ENCODE measurements at regions not wholly inside any gene's neighbourhood (a gene's known extent, or its start where the extent isn't known, plus 50 kb on each side); places are given as distances from the start of the nearest gene placed in this dataset.

GRCh38 chr3:95886616-95887015 lies 927.8 kb upstream of the EPHA6 start:
- Histone ChIP-seq H3K27me3 (ENCODE audit: insufficient read depth) (no peaks in the 10 kb centered on the region), H3K36me3 (ENCODE audit: insufficient read depth) (no peaks in the 10 kb centered on the region), H3K4me3 (no peak overlapping the region), H3K9me2 (ENCODE audit: insufficient read depth) (no peaks in the 10 kb centered on the region), H3K27ac (ENCODE audit: low read depth) (no peak overlapping the region), H3K79me2 (replicated peaks; ENCODE audit: insufficient read depth) (no peaks in the 10 kb centered on the region), H3K4me1 (ENCODE audit: insufficient read depth) (peaks cover 5% of the 10 kb centered on the region; the same call in 1 of the 2 replicates), H4K20me1 (replicated peaks; ENCODE audit: insufficient read depth) (no peaks in the 10 kb centered on the region), H3K4me2 (no peak overlapping the region), H3F3A (replicated peaks; ENCODE audit: low read depth) (no peaks in the 10 kb centered on the region), H2AFZ (no peak overlapping the region)
- Mint-ChIP-seq H3K9me3 (no peaks in the 10 kb centered on the region), H3K27ac (no peak overlapping the region), H3K27me3 (ENCODE audit: insufficient read depth, low read depth, poor library complexity) (no peaks in the 10 kb centered on the region), H3K36me3 (ENCODE audit: low read depth) (no peaks in the 10 kb centered on the region), H3K4me3 (no peak overlapping the region), H3K4me1 (peaks cover 12% of the 10 kb centered on the region; the same call in 2 of the 3 replicates)
- TF ChIP-seq ZNF114 (CRISPR knock-in tag; IDR thresholded peaks at IDR 0.05), result no peak
- no peak for TF ChIP-seq REST (IDR thresholded peaks at IDR 0.05; ENCODE audit: unreplicated experiment)
- no peak for TF ChIP-seq NANOG (IDR thresholded peaks at IDR 0.05; ENCODE audit: borderline replicate concordance)
- TF ChIP-seq POLR2AphosphoS5 (IDR thresholded peaks at IDR 0.05; ENCODE audit: low read depth), result no peak
- TF ChIP-seq EZH2phosphoT487 (IDR thresholded peaks at IDR 0.05; ENCODE audit: unreplicated experiment), result no peak
- no peak for TF ChIP-seq ETS1 (IDR thresholded peaks at IDR 0.05)
- no peak for TF ChIP-seq ZNF462 (CRISPR knock-in tag; IDR thresholded peaks at IDR 0.05)
- no peak for TF ChIP-seq JUNB (IDR thresholded peaks at IDR 0.05; ENCODE audit: unreplicated experiment)
- TF ChIP-seq CREB1 (CRISPR knock-in tag; IDR thresholded peaks at IDR 0.05; ENCODE audit: low read depth), result no peak
- TF ChIP-seq EZH2 (IDR thresholded peaks at IDR 0.05; ENCODE audit: low read depth, unreplicated experiment), result no peak
- no peak for TF ChIP-seq ZNF331 (CRISPR knock-in tag; IDR thresholded peaks at IDR 0.05; ENCODE audit: low read depth)
- no peak for TF ChIP-seq CTCF (conservative IDR thresholded peaks at IDR 0.05; ENCODE audit: low read depth in 2 of 2)
- TF ChIP-seq STAT1 (IDR thresholded peaks at IDR 0.05; ENCODE audit: unreplicated experiment), result no peak
- DNase-seq (ENCODE audit: low spot score) (no peak), ATAC-seq (no peak)

Measured in GM23338 (cell line).